ENCODE measurements at regions not wholly inside any gene's neighbourhood (a gene's known extent, or its start where the extent isn't known, plus 50 kb on each side); places are given as distances from the start of the nearest gene placed in this dataset.

DNA sequence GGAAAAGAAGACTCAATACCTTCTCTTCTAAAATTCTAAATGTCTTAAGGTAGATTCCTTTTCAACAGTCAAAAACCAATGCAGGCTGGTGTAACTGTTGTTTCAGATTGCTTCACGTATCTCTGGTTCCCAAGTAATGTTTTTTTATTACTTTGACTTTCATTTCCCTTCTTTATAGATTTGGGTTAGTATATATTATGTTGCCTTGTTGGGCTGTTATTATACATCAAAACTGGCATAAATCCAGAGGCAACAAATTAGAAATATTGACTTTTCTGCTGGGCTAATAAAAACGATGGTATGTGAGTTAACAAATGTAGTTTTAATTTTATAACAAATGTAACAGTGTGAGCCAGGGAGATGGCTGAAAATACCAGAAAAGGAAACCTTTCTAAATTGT is 444.7 kb upstream of the TENM3 start:
- H4K20me1 ChIP-seq (ENCODE audit: insufficient read depth): no peaks in the 10 kb centered on the region
- ChIA-PET RAD21 (ENCODE audit: low non-redundant PET in 1 of 2, low total read pairs in 2 of 2, uncharacterized antibody in 2 of 2, unreplicated experiment in 2 of 2) (no interaction called here), CTCF (no interaction called here), POLR2A (no interaction called here)
- TF ChIP-seq FOSL1 (IDR thresholded peaks at IDR 0.05; ENCODE audit: low read depth) (no peak), ZFX (IDR thresholded peaks at IDR 0.05) (no peak)
- no peaks in the 10 kb centered on the region for H3K9me2 ChIP-seq (ENCODE audit: insufficient read depth)
- no peaks in the 10 kb centered on the region for H3K79me2 ChIP-seq (ENCODE audit: insufficient read depth, low read length)
- no peaks in the 10 kb centered on the region; a peak in 2 of 4 replicates for H3K9me3 ChIP-seq (ENCODE audit: control insufficient read depth in 1 of 2, insufficient read depth in 1 of 2, low read depth in 1 of 2, low read length in 2 of 2)
- ATAC-seq: no peak
- H3K4me3 ChIP-seq (replicated peaks in 1 of 2; ENCODE audit: low read depth in 1 of 2, low read length in 2 of 2): no peak overlapping the region
- no peaks in the 10 kb centered on the region for H3K36me3 ChIP-seq (ENCODE audit: control insufficient read depth in 1 of 2, insufficient read depth in 2 of 2, low read length in 2 of 2)
- no peaks in the 10 kb centered on the region for H3K4me1 ChIP-seq (ENCODE audit: control insufficient read depth in 1 of 2, insufficient read depth in 2 of 2, low read length in 2 of 2)
- H3K9ac ChIP-seq (ENCODE audit: low read length): no peak overlapping the region
- no TSS peak for BruUV-seq (replicated peaks)
- H3K4me2 ChIP-seq (ENCODE audit: low read length): no peak overlapping the region
- intact Hi-C loops (cut with micrococcal nuclease): no loop called here
- no peaks in the 10 kb centered on the region; the same call in 1 of the 2 replicates for H3K27me3 ChIP-seq (ENCODE audit: insufficient read depth, low read length)
- DNase-seq (ENCODE audit: low read depth, low spot score): no peak
- H2AFZ ChIP-seq (ENCODE audit: low read depth, low read length, poor library complexity, severe bottlenecking): no peak overlapping the region
- H3K27ac ChIP-seq (ENCODE audit: low read depth, low read length): no peak overlapping the region

DNA sequence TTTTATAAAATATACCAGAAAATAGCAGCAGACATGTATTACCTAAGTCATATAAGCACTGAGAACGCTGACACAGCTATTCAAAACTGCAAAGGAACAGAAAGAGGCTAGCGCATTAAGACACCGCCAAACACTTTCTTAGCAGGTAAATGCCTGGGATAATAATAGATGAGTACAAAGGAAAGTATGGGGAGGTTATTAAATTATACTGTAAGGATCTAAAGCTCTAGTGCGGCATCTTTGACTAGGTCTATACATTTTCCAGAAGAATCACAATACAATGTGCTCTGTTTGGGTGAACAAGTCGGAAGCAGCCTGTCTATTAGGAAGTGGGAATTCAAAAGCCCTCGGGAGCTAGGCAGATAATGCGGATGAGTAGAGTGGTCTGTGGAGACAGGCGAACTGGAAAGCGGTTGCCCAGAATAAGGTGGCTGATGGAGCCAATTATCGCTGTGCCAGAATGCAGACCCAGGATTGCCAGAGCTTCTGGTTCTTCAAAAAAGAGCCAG is 443.6 kb upstream of the TENM3 start:
- Histone ChIP-seq H3K4me1 (ENCODE audit: control insufficient read depth in 1 of 2, insufficient read depth in 2 of 2, low read length in 2 of 2) (no peaks in the 10 kb centered on the region), H3K27ac (ENCODE audit: low read depth, low read length) (no peak overlapping the region), H3K4me3 (replicated peaks in 1 of 2; ENCODE audit: low read depth in 1 of 2, low read length in 2 of 2) (no peak overlapping the region), H3K79me2 (ENCODE audit: insufficient read depth, low read length) (no peaks in the 10 kb centered on the region), H3K27me3 (ENCODE audit: insufficient read depth, low read length) (no peaks in the 10 kb centered on the region; the same call in none of the 2 replicates), H3K9ac (ENCODE audit: low read length) (no peak overlapping the region), H3K4me2 (ENCODE audit: low read length) (no peak overlapping the region), H4K20me1 (ENCODE audit: insufficient read depth) (no peaks in the 10 kb centered on the region), H3K36me3 (ENCODE audit: control insufficient read depth in 1 of 2, insufficient read depth in 2 of 2, low read length in 2 of 2) (no peaks in the 10 kb centered on the region), H3K9me3 (ENCODE audit: control insufficient read depth in 1 of 2, insufficient read depth in 1 of 2, low read depth in 1 of 2, low read length in 2 of 2) (no peaks in the 10 kb centered on the region; a peak in 2 of 4 replicates), H2AFZ (ENCODE audit: low read depth, low read length, poor library complexity, severe bottlenecking) (no peak overlapping the region), H3K9me2 (ENCODE audit: insufficient read depth) (no peaks in the 10 kb centered on the region)
- TF ChIP-seq, protein P1, sequence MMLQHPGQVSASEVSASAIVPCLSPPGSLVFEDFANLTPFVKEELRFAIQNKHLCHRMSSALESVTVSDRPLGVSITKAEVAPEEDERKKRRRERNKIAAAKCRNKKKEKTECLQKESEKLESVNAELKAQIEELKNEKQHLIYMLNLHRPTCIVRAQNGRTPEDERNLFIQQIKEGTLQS (IDR thresholded peaks at IDR 0.05): no peak
- intact Hi-C loops (cut with micrococcal nuclease): no loop called here
- RAD21 ChIA-PET (ENCODE audit: low non-redundant PET in 1 of 2, low total read pairs in 2 of 2, uncharacterized antibody in 2 of 2, unreplicated experiment in 2 of 2): no interaction called here
- DNase-seq (ENCODE audit: low read depth, low spot score) (no peak), ATAC-seq (no peak)
- POLR2A ChIA-PET: no interaction called here
- BruUV-seq (replicated peaks): no TSS peak
- CTCF ChIA-PET: no interaction called here

DNA sequence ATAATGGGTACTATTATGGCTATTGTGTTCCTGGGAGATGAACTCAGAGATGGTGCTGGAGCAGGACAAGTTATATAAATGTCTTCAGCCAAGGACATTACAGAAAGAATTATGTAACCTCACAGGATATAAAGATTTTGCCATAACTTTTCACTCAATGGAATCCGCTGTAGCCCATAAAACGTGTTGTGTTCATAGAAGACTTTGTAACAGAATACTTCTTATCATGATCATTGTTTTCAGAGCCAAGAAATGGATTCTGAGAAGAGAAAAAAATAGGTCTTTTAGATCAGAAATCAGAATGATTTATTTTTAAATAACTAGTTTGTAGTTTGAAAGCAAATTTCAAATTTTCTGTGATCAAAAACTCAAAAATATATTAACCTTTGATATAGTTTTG is 441.0 kb upstream of the TENM3 start:
- Histone ChIP-seq H3K9ac (ENCODE audit: low read length) (no peak overlapping the region), H3K27me3 (ENCODE audit: insufficient read depth, low read length) (no peaks in the 10 kb centered on the region; the same call in none of the 2 replicates), H3K79me2 (ENCODE audit: insufficient read depth, low read length) (no peaks in the 10 kb centered on the region), H3K36me3 (ENCODE audit: control insufficient read depth in 1 of 2, insufficient read depth in 2 of 2, low read length in 2 of 2) (no peaks in the 10 kb centered on the region), H3K9me3 (ENCODE audit: control insufficient read depth in 1 of 2, insufficient read depth in 1 of 2, low read depth in 1 of 2, low read length in 2 of 2) (no peaks in the 10 kb centered on the region), H4K20me1 (ENCODE audit: insufficient read depth) (no peaks in the 10 kb centered on the region), H3K9me2 (ENCODE audit: insufficient read depth) (no peaks in the 10 kb centered on the region), H3K4me1 (ENCODE audit: control insufficient read depth in 1 of 2, insufficient read depth in 2 of 2, low read length in 2 of 2) (no peaks in the 10 kb centered on the region), H3K27ac (ENCODE audit: low read depth, low read length) (no peak overlapping the region), H2AFZ (ENCODE audit: low read depth, low read length, poor library complexity, severe bottlenecking) (no peak overlapping the region), H3K4me3 (replicated peaks in 1 of 2; ENCODE audit: low read depth in 1 of 2, low read length in 2 of 2) (no peak overlapping the region), H3K4me2 (ENCODE audit: low read length) (no peak overlapping the region)
- ChIA-PET POLR2A (no interaction called here), CTCF (no interaction called here), RAD21 (ENCODE audit: low non-redundant PET in 1 of 2, low total read pairs in 2 of 2, uncharacterized antibody in 2 of 2, unreplicated experiment in 2 of 2) (no interaction called here)
- BruUV-seq (replicated peaks): no TSS peak
- intact Hi-C loops (cut with micrococcal nuclease): no loop called here
- DNase-seq (ENCODE audit: low read depth, low spot score) (no peak), ATAC-seq (no peak)
- TF ChIP-seq SRF (IDR thresholded peaks at IDR 0.05; ENCODE audit: low read depth): no peak
- TF ChIP-seq EZH2phosphoT487 (IDR thresholded peaks at IDR 0.05; ENCODE audit: borderline replicate concordance): no peak
- TF ChIP-seq ZNF274 (IDR thresholded peaks at IDR 0.05; ENCODE audit: low read depth, low read length): no peak
- no peak for TF ChIP-seq CEBPB (IDR thresholded peaks at IDR 0.05; ENCODE audit: low read depth)
- no peak for TF ChIP-seq ZFX (IDR thresholded peaks at IDR 0.05)
- no peak for TF ChIP-seq POLR2A (IDR thresholded peaks at IDR 0.05; ENCODE audit: borderline replicate concordance, extremely low read depth, insufficient read depth, insufficient read length)
- TF ChIP-seq SIN3A (IDR thresholded peaks at IDR 0.05; ENCODE audit: low read depth): no peak
- no peak for TF ChIP-seq REST (IDR thresholded peaks at IDR 0.05; ENCODE audit: low read depth)
- TF ChIP-seq CBX3 (IDR thresholded peaks at IDR 0.05; ENCODE audit: low read depth): no peak
- TF ChIP-seq EGR1 (IDR thresholded peaks at IDR 0.05; ENCODE audit: low read depth): no peak
- TF ChIP-seq MAX (IDR thresholded peaks at IDR 0.05): no peak

Measured in HCT116 (cell line).